A549 (cell line): ENCODE measurements at regions not wholly inside any gene's neighbourhood (a gene's known extent, or its start where the extent isn't known, plus 50 kb on each side); places are given as distances from the start of the nearest gene placed in this dataset.

ENCODE experiments used
- BHLHE40 ChIP-seq: IDR thresholded peaks from 2 replicates; pipeline ENCODE4 v1.6.1; 2012; ENCODE audit warnings: low read depth, low read length, inconsistent platforms
- CHD2 ChIP-seq: fragments of 150-350 bp; IDR thresholded peaks from 2 replicates; pipeline ENCODE4 v1.6.1; 2014; ENCODE audit warnings: low read length; ENCODE audit not compliant: partially characterized antibody
- EHMT2 ChIP-seq: fragments of 200-600 bp; sonication (generic); IDR thresholded peaks from 2 replicates; pipeline ENCODE4 v1.6.1; 2016; ENCODE audit warnings: antibody characterized with exemption, low read depth, mild to moderate bottlenecking, moderate library complexity
- ESRRA ChIP-seq: fragments of 150-350 bp; IDR thresholded peaks from 2 replicates; pipeline ENCODE4 v1.6.1; 2014; ENCODE audit warnings: mild to moderate bottlenecking, low read length, borderline replicate concordance
- FOSL2 ChIP-seq, 2 experiments: fragments of 450-650 bp in 1 of 2; fragments of >200 bp in 1 of 2; sonication (Bioruptor Twin) in 1 of 2; formaldehyde crosslinking; IDR thresholded peaks; 2 replicates each; pipeline versions ENCODE4 v1.5.0 to v1.6.1; 2016 to 2020; ENCODE audit warnings: mild to moderate bottlenecking in 1 of 2, moderate library complexity in 1 of 2
- FOXS1 ChIP-seq: fragments of 250-450 bp; sonication (Bioruptor Pico); IDR thresholded peaks from 2 replicates; pipeline ENCODE4 v1.5.0; 2020; ENCODE audit warnings: mild to moderate bottlenecking, moderate library complexity
- MAFK ChIP-seq: fragments of 450-650 bp; IDR thresholded peaks from 2 replicates; pipeline ENCODE4 v1.6.1; 2014; ENCODE audit not compliant: partially characterized antibody
- MAZ ChIP-seq: fragments of 150-350 bp; IDR thresholded peaks from 2 replicates; pipeline ENCODE4 v1.6.1; 2014; ENCODE audit warnings: antibody characterized with exemption, low read depth, low read length, borderline replicate concordance
- POLR2A ChIP-seq: IDR thresholded peaks from 2 replicates; pipeline ENCODE4 v1.6.1; 2012; ENCODE audit warnings: mild to moderate bottlenecking, low read length
- SREBF2 ChIP-seq: fragments of 450-650 bp; IDR thresholded peaks from 2 replicates; pipeline ENCODE4 v1.6.1; 2014; ENCODE audit warnings: mild to moderate bottlenecking, moderate library complexity
- TF ChIP-seq, protein P1 (sequence below): fragments of >200 bp; sonication (Bioruptor Twin); formaldehyde crosslinking; IDR thresholded peaks from 3 replicates; pipeline ENCODE4 v1.5.1; 2016
- TF ChIP-seq, protein P2 (sequence below): IDR thresholded peaks from 2 replicates; pipeline ENCODE4 v1.6.1; 2012

DNA sequence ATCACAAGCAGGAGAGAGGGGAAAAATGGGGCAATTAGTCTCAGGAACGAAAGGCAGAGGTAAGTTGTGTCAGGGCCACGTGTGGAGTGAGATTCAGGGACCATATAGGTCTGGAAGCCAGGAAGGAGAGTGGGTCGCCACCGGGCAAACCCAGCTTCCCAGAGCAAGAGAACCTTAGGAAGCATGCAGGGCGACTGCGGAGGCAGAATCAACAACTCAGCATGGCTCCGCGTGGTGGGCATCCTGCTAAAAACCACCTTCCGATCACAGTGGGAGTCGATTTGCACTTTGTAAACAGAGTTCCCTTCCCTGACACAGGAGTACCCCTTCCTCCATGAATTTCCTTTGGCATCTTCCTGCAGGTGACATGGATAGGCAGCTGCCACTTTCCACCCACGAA lies 114.6 kb downstream of the TTC32 start:
- TF ChIP-seq ESRRA (no peak), FOXS1 (CRISPR knock-in tag) (no peak), EHMT2 (no peak), CHD2 (no peak), MAZ (no peak), FOSL2 (IDR thresholded peaks at IDR 0.05) (no peak), FOSL2 (CRISPR knock-in tag; IDR thresholded peaks at IDR 0.05) (no peak), MAFK (no peak), SREBF2 (no peak), BHLHE40 (no peak), POLR2A (no peak)
- TF ChIP-seq, protein P1, sequence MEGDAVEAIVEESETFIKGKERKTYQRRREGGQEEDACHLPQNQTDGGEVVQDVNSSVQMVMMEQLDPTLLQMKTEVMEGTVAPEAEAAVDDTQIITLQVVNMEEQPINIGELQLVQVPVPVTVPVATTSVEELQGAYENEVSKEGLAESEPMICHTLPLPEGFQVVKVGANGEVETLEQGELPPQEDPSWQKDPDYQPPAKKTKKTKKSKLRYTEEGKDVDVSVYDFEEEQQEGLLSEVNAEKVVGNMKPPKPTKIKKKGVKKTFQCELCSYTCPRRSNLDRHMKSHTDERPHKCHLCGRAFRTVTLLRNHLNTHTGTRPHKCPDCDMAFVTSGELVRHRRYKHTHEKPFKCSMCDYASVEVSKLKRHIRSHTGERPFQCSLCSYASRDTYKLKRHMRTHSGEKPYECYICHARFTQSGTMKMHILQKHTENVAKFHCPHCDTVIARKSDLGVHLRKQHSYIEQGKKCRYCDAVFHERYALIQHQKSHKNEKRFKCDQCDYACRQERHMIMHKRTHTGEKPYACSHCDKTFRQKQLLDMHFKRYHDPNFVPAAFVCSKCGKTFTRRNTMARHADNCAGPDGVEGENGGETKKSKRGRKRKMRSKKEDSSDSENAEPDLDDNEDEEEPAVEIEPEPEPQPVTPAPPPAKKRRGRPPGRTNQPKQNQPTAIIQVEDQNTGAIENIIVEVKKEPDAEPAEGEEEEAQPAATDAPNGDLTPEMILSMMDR: no peak
- TF ChIP-seq, protein P2, sequence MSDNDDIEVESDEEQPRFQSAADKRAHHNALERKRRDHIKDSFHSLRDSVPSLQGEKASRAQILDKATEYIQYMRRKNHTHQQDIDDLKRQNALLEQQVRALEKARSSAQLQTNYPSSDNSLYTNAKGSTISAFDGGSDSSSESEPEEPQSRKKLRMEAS: no peak; the same call in 1 of the 2 replicates
